Stomach (tissue), 4 donors: ENCODE measurements at regions not wholly inside any gene's neighbourhood (a gene's known extent, or its start where the extent isn't known, plus 50 kb on each side); places are given as distances from the start of the nearest gene placed in this dataset.

Source experiments
- CTCF ChIP-seq, 7 experiments: fragments of 450-650 bp in 4 of 7; fragments of 200-600 bp in 3 of 7; sonication (generic) in 3 of 7; IDR thresholded peaks; one replicate each; pipeline ENCODE4 v1.5.1; 2016 to 2019; ENCODE audit warnings: antibody characterized with exemption in 7 of 7, control low read depth in 2 of 7, mild to moderate bottlenecking in 1 of 7
- POLR2A ChIP-seq, 4 donors: fragments of 450-650 bp; IDR thresholded peaks; one replicate each; pipeline ENCODE4 v1.6.1; 2016; ENCODE audit warnings: antibody characterized with exemption in 4 of 4, control low read depth in 2 of 4, mild to moderate bottlenecking in 1 of 4, moderate library complexity in 1 of 4
- POLR2AphosphoS5 ChIP-seq, 3 donors: sonication (generic); formaldehyde crosslinking; IDR thresholded peaks; one replicate each; pipeline ENCODE4 v1.6.1; 2016; ENCODE audit warnings: antibody characterized with exemption in 3 of 3

GRCh38 chr16:87161822-87162676 lies 155.1 kb downstream of the C16orf95 start:
- TF ChIP-seq CTCF (IDR thresholded peaks at IDR 0.05) (no peak), POLR2A (IDR thresholded peaks at IDR 0.05) (no peak), POLR2AphosphoS5 (IDR thresholded peaks at IDR 0.05) (no peak)
